Limb (tissue), 2 donors: ENCODE measurements at regions not wholly inside any gene's neighbourhood (a gene's known extent, or its start where the extent isn't known, plus 50 kb on each side); places are given as distances from the start of the nearest gene placed in this dataset.
A peak's percentile ranks its signal among the peaks of the same experiment; 100 is the strongest.

Experiments used
- DNase-seq, 2 donors: peaks; one replicate each; pipeline ENCODE4 v3.0.0-alpha.2; 2016; ENCODE audit errors: extremely low spot score in 2 of 2

- no peak for DNase-seq
These were observed 867.8 kb upstream of the CELF2 start for GRCh38 chr10:10149899-10150298.

- DNase-seq = no peak
These were observed 860.6 kb upstream of the CELF2 start for GRCh38 chr10:10156917-10157600.

- no peak for DNase-seq
These were observed 856.8 kb upstream of the CELF2 start for GRCh38 chr10:10160821-10161312.

GRCh38 chr10:10164848-10165247 lies 852.8 kb upstream of the CELF2 start:
- DNase-seq = no peak

GRCh38 chr10:10165415-10165814 lies 852.3 kb upstream of the CELF2 start:
- DNase-seq = no peak

GRCh38 chr10:10178476-10178875 lies 839.2 kb upstream of the CELF2 start:
- DNase-seq = no peak

- no peak for DNase-seq
These were observed 823.8 kb upstream of the CELF2 start for GRCh38 chr10:10193848-10194247.

GRCh38 chr10:10196701-10197100 lies 821.0 kb upstream of the CELF2 start:
- no peak for DNase-seq

GRCh38 chr10:10197423-10197822 lies 820.2 kb upstream of the CELF2 start:
- DNase-seq = no peak

- no peak for DNase-seq
These were observed 819.3 kb upstream of the CELF2 start for GRCh38 chr10:10198363-10198762.

GRCh38 chr10:10204415-10204814 lies 813.3 kb upstream of the CELF2 start:
- no peak for DNase-seq

- DNase-seq = no peak
These were observed 811.8 kb upstream of the CELF2 start for GRCh38 chr10:10205906-10206305.

- DNase-seq = no peak
These were observed 810.1 kb upstream of the CELF2 start for GRCh38 chr10:10207538-10207937.

- DNase-seq = peak in 1 of 2 donors; percentile 40
These were observed 809.5 kb upstream of the CELF2 start for GRCh38 chr10:10208196-10208595.

GRCh38 chr10:10209167-10209566 lies 808.5 kb upstream of the CELF2 start:
- DNase-seq = peak in 1 of 2 donors; percentile 49

GRCh38 chr10:10211409-10211808 lies 806.3 kb upstream of the CELF2 start:
- no peak for DNase-seq

GRCh38 chr10:10213237-10213636 lies 804.4 kb upstream of the CELF2 start:
- DNase-seq = no peak

GRCh38 chr10:10222304-10222841 lies 795.3 kb upstream of the CELF2 start:
- no peak for DNase-seq

GRCh38 chr10:10223131-10223530 lies 794.5 kb upstream of the CELF2 start:
- DNase-seq = no peak

- no peak for DNase-seq
These were observed 792.5 kb upstream of the CELF2 start for GRCh38 chr10:10225136-10225676.

- DNase-seq = no peak
These were observed 784.4 kb upstream of the CELF2 start for GRCh38 chr10:10233229-10233628.

GRCh38 chr10:10235003-10235402 lies 782.7 kb upstream of the CELF2 start:
- no peak for DNase-seq

- DNase-seq = no peak
These were observed 770.1 kb upstream of the CELF2 start for GRCh38 chr10:10247585-10247984.
